GM21619 (cell line): ENCODE measurements at regions not wholly inside any gene's neighbourhood (a gene's known extent, or its start where the extent isn't known, plus 50 kb on each side); places are given as distances from the start of the nearest gene placed in this dataset.

Experiments
- ATAC-seq: cut with Tn5 transposase; IDR thresholded peaks from one replicate; pipeline ENCODE4 v1.9.1; 2021; ENCODE audit not compliant: unreplicated experiment

DNA sequence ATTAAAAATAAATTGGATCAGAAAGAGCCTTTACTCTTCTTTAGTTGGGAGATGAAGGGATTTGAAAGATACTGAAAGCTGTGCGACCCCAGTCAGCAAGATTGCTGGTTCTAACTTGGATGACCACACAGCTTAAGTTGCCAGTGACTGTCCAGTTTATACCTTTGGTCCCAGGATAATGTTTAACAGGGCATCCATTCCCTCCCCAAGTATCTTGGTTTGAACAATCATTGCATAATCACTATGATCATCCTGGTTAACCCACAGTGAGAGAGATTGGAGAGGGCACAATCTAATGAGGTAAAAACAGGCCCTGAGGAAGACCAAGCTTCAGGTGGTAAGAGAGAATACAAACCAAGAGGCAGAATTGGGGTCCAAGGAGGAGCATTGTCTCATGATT, 798.3 kb downstream of the MAFB start:
- no peak for ATAC-seq

DNA sequence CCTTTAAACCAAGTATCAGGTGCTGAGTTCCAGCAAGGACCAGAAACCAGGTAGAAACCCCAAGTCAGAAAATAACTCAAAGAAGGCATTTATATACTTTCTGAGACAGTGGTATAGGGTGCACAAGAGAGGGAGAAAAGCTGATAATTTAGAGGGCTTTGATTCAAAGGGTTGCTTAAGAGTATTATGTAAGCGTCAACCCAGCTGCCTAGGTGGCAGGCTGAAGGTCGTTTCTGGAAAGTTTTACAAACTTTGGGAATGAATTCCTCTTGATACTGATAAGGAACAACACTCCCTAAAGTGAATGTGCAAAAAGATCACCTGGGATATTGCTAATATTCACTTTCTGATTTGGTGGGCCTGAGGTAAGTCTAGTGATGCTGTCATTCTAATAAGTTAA, 800.7 kb downstream of the MAFB start:
- no peak for ATAC-seq

DNA sequence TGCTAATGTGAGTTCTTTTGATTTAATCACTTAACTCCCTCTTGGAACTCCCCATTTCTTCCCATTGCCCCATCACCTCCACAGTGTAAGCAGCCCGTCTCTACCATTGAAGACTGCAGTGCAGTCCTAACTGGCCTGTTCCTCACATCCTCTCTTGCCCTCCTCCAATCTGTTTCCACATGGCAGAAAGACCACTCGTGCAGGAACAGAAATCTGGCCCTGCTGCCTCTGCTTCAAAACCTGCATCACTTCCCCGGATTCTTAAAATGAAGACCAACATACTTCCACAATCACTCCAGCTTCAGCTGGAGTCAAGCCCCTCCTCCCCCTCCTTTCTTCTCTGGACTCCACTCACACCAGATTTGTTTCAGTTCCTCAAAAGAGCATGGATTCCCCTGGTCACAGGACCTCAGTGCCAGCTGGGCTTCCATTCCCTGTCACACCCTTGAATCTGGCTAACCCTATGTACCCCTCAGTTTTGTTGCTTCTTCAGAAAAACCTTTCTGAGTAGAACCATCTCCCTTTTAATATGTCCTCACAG, 802.3 kb downstream of the MAFB start:
- no peak for ATAC-seq

DNA sequence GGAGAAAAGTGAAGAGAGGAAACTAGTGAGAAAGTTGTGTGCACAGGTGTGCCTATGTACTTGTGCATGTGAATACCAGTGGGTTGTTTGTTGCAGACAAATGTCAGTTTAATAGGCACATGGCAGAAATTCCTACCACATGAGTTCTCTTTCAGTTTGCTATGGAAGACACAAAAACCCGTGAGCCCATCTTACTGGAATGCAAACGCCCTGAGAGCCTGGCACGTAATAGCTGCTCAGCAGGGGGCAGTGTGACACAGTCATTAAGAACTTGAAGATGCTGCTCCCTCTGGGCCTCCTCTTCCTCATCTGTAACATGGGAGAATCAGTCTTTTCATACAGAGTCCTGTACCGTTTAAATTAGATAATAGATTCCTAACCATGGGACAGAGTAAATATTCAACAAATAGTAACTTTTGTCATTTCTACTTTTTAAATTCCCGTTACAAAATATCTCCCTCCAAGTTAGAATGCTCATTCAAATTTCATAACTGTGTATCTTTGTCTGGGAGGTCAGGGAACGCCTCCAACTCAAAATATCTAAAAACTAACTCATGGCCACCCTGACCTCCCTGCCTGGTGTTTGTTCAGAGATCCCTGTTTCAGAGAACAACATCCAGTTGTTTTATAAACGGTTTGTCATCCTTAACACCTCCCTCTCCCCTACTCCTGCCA, 802.9 kb downstream of the MAFB start:
- no peak for ATAC-seq

DNA sequence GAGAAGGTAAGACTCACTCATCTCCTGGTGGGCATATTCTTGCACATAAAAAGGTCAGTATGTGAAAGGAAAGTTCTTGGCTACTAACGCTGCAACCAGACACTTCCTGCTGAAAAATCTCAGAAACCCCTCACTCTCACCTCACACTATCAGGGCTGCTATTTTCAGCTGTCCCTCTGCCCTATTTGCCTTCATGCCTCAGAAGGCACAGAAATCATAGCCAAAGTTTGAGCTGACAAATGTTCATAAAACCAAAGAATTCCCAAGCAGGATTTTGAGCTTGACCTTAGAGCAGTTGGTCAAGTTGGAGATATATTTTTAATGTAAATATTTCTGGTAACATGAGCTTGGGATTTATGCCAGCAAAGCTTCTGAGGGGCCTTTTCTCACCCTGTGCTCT, 806.2 kb downstream of the MAFB start:
- ATAC-seq, result no peak

DNA sequence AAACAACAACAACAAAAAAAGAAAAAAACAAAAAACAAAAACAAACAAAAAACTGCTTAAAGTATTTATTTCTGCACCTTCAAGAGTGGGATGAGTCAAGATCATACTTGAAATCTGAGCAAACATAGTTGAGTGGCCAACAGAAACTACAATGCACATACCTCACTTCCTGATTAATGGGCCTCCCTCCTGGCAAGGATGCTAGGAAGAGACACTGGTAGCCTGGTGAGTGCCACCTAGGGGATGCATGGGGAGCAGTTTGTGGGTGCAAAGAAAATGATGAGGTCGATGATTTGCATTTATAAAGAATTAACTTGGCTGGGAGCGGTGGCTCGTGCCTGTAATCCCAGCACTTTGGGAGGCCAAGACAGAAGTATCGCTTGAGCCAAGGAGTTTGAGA, 808.1 kb downstream of the MAFB start:
- no peak for ATAC-seq

DNA sequence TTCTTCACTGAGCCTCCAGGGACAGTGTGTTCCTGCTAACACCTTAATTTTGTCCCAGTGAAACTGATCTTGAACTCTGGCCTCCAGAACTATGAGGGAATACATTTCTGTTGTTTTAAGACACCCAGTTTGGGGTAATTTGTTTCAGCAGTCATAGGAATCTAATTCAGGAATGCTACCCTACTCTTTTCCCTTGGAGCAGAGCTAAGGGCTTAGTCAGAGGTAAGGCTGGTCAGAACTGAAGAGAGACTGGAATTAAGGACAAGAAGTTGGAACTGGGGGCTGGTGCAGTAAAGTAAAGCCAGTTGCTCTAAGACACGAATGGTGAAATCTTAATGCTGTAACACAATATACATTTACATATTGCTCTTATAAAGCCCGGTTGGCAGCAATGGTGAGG, 809.7 kb downstream of the MAFB start:
- ATAC-seq, result no peak

DNA sequence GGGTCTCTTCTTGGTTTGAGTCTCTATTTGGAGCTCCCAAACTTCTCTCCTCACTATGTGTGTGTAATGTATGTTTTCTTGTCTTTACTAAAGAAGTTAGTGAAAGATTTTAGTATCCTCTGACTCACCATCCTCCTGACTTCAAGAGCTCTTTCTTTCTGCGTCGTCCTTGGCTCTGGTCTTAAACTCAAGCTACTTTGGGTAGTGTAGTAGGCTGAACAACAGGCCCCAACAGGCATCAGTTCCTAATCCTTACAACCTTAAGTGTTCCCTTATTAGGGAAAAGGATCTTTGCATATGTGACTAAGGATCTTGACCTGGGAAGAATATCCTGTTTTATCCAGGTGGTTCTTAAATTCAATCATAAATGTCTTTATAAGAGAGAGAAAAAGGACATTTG, 810.2 kb downstream of the MAFB start:
- ATAC-seq, result no peak

DNA sequence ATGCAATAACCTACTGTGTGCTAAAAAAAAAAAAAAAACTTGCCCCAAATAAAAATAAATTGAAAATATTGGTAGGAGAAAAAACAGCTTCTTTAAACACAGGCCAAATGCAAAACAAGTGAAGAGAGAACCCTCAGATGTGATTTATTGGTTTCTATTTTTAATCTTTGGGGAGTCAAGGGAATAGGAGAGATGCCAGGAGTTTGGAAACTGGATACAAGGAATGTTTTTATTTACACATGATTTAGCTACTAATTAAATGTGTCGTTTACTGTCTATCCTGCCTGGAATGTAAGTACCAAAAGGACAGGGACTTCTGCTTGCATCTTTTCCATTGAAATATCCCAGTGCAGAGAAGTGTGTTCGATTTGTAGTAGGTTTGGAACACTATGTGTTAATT, 810.7 kb downstream of the MAFB start:
- ATAC-seq, result no peak

DNA sequence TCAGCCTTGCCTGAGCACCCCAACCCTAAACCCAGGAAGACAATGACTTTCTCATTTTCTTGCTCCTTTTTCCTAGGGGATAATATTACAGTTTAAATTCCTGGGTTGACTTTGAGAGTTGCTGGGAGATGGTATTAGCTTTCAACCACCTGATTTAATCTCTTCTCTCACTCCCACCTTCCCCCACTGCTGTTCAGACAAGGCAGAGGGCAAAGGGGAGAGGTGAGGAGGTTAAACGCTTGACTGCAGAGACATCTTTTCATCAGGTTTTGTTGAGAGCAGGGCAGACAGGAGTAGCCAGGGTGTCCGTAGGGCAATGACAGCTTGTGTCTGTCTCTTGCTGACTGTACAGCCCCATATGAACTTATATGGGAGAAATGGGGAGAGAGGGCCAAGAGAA, 811.2 kb downstream of the MAFB start:
- ATAC-seq, result no peak

DNA sequence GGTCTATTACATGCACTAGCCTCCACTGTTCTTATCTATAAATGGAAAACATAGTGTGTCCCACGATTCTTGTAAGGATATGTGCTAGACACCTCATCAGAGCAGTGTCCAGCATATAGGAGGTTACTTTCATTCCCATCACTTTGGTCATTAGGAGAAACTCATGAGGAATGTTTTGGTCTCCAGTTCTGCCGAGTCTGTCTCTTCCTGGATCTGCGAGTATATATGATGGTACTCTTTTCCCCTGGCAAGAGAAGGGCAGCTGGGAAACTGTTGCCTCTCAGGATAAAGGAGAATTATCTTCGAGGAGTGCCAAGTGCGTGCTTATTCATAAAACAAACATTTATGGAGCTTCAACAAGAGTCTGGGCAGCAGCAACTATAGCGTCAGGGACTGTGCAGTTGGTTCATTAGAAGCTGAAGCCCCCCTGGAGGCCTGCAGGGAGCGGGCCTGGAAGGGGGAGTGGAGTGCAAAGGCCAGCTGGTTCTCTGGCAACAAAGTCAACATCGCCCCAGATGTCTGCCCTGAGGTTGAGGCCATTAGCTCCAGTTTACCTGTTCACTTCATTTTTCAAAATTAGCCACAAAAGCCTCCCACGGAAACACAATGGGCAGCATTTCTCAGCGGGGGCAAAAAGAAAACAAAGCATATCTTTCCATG, 811.9 kb downstream of the MAFB start:
- no peak for ATAC-seq

DNA sequence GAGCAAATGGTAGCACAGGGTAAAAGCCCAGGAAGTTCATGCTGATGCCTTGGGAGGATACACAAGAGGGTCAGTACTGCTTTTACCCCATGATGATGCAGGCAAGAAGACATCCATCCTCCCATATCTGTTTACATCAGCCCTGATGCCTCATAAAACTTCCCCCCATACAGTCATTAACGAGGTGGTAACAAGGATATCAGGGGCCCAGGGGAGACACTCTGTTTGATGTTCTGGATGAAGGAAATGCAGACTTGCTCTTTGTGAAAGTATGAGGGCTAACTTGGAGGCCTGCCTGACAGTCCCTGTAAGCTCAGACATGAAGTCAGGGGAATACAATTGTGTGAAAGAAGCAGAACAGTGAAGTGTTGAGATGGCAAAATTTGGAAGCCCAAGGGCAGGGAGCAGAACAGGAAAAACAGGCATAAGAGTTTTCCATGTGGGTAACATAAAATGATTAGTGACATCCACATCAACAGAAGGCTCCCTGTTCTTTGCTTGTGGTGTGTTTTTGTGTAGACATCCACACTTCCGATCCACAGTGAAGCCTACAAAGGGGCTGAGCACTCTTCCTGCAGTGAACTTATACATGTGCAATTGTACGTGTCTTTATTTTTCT, 813.4 kb downstream of the MAFB start:
- ATAC-seq, result no peak

DNA sequence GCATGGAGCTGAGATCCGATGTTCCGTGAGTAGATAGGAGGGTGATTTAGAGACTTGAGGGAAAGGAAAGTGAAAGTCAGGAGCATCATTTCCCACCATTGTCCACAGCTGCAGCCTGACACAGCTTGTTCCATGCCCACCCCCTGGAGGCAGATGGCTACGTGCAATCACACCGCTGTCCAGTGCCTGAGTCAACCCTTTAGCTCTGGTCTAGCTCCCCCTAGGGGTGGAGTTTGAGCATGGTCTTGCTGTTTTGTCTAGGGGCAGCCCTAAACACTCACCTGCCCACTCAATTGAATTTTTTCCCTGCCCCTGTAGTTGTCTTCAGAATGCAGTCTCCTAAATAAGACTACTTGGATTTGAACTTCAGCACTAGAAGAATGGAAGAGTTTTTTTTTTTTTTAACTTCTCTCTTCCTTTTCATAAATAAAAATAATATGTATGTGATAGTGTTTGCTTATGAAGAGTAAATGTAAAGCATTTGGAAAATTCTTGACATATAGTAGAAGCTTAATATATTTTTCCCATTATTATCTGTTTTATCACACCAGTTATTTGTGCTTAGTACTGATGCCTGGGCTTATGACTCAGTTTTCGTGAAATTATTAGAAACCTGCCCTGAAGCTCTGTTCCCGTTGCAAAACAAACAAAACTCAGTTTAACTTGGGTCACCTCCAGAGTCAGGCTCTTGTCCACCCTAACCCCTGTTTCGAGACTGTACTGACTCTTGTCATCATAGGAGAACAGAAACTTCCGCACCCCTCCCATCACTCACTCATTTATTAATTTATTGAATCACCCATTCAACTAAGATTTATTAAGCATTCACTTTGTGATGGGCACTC, 814.8 kb downstream of the MAFB start:
- peak; percentile 82 for ATAC-seq

DNA sequence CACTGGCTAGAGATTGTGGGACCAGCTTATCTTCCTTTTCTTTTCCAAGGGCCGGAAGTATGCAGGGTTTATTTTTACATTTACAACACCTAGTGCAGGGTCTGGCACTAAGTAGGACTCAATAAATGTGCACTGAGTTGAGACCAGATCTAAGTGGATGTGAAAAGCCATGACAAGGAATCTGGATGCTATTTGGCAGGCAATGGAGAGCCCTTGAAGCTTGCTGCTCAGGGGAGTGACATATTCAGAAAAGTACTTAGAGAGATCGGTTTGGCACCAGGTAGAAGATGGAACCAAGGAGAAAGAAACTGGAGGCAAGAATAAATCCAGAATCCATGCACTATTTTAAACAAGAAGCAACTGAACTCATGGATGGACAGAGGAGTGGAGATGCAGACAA, 815.8 kb downstream of the MAFB start:
- no peak for ATAC-seq

DNA sequence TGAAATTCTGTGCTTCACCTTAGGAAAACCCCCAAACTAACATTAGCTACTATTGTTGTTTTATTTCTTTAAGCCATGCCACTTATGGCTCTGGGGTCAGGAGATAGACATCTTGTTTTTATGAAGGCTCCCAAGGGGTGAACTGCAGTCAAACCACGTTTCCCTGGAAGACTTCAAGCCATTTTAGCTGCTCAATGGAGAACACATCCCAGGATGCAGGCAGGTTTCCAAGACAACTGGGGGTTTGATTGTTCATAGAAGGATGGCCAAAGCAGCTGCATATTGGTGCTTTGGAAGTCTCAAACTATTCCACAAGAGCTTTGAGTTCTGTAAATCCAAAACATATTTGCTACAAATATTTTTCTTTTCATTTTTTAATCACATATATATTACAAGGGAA, 818.0 kb downstream of the MAFB start:
- ATAC-seq, result no peak

DNA sequence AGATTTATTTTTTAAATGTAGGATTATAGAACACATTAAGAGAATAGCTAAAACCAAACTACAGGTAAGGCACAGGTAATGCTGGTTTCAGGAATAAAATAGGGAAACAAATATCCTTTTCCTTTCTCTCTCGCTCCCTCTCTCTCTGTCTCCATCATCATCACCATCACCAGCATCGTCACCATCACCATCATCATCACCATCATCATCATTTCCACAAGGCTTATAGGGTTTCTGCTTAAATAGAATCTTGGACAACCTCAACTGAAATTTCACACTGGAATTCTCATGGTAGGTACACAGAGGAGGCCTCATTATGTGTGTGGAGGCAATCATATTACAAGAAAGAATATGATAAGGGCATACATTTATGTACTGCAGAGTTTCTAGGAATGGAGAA, 823.6 kb downstream of the MAFB start:
- no peak for ATAC-seq

DNA sequence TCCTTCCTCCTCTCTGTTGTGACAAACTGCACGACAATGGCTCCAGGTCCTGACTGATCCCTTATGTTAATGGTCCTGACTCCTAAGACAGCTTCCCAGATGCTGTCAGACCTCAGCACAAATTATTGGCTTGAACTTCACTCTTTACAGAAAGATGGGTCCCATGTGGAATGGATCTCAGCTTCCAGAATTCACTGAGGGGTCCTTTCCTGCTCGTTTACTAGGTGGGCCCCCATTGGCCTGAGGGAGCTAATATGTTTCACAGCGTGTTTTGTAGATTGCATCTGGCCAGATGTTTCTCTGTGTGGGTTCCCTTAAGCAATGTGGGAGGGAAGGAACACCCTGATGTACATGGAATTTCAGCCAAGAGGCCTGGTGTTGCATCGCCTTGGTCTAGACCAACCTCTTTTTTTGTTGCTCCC, 826.6 kb downstream of the MAFB start:
- no peak for ATAC-seq

DNA sequence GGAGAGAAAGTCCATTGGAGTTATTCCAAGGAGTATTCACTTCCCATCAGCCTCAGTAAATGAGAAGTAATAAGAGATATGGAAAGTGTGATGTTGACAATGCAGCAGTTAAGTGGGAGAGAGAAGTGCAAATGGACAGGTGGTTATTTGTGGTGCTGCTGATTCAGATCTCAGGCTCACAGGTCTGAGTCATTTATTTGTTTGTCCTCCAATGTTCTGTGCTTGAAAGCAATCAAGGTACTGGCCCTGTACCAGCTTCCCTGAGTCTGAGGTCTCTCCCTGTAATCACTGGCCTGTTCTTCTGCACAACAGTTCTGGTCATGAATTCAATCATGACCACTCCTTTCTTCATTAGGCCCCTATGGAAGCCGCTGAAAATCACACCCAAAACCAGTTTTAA, 827.7 kb downstream of the MAFB start:
- ATAC-seq, result no peak

DNA sequence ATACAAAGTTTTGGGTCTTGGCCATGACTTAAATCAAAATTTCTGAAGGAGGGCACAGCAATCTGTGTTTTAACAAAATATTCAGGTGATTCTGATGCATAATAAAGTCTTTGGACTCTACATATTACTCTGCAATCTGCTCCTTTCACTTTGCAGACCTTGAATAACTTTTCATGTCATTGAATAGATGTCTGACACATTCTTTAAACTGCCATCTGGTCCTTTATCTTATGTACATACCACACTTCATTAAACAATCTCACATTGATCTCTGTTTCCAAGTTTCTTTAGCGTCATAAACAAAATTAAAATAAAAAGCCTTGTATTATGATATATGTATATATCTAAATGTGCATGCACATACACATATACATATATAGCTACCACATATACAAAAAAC, 831.2 kb downstream of the MAFB start:
- ATAC-seq, result no peak

DNA sequence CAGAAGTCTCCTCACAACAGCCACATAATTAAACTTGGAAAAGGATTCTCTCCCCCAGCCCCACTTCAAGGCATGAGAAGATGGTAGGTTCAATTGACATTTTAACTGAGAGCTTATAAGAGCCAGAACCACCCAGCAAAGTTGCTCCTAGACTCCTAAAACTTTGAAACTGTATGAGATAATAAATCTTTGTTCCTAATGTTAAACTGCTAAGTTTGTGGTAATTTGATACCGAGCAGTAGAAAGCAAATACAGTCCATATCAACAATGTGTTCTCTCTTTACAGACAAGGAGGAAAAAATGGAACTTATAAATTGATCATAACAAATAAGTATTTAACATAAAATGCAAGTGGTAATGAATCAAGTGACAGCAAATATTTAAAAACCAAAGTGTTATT, 831.8 kb downstream of the MAFB start:
- ATAC-seq, result no peak

DNA sequence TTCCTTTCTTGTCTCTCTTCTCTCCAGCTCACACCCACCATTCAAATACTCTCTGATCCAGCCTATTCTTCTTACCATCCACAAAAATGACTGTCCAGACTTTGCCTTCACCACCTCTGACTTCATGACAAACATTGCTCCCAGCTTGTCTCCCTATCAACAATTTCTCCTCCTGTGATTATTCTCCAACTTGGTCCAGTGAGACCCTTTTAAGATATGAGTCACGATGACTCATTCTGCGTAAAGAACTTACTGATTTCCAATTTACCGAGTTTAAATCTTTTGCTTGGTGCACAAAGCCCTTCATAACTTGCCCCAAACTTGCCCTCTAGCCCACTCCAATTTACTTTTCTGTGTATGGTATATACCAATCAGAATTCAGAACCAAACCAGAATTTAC, 833.2 kb downstream of the MAFB start:
- no peak for ATAC-seq
